Spleen (tissue), 11 donors: ENCODE measurements at regions not wholly inside any gene's neighbourhood (a gene's known extent, or its start where the extent isn't known, plus 50 kb on each side); places are given as distances from the start of the nearest gene placed in this dataset.

Experiments used
- DNase-seq: peaks from one replicate; pipeline ENCODE4 v3.0.0-alpha.2; 2020
- H3K27ac ChIP-seq, 8 donors: fragments of 200-600 bp; sonication (generic) in 7 of 8; 1 replicate in 4 of 8; 2 replicates in 4 of 8; pipeline versions ENCODE4 v1.5.0 to v1.8.0; 2016 to 2021; ENCODE audit warnings: inconsistent platforms in 4 of 8, mild to moderate bottlenecking in 4 of 8, moderate library complexity in 1 of 8
- H3K27me3 ChIP-seq, 7 donors: fragments of 200-600 bp; sonication (generic) in 6 of 7; replicated peaks in 1 of 7; 1 replicate in 4 of 7; 2 replicates in 3 of 7; pipeline versions ENCODE4 v1.5.0 to v1.8.0; 2016 to 2021; ENCODE audit warnings: inconsistent platforms in 3 of 7, mild to moderate bottlenecking in 1 of 7
- H3K36me3 ChIP-seq, 6 donors: fragments of 200-600 bp; sonication (generic) in 5 of 6; 1 replicate in 4 of 6; 2 replicates in 2 of 6; pipeline versions ENCODE4 v1.5.0 to v1.8.0; 2016 to 2021; ENCODE audit warnings: inconsistent platforms in 2 of 6
- H3K4me1 ChIP-seq, 6 donors: fragments of 200-600 bp; sonication (generic) in 5 of 6; 1 replicate in 3 of 6; 2 replicates in 3 of 6; pipeline versions ENCODE4 v1.5.0 to v1.8.0; 2016 to 2021; ENCODE audit warnings: inconsistent platforms in 3 of 6
- H3K4me3 ChIP-seq, 8 donors: fragments of 200-600 bp; sonication (generic) in 7 of 8; 1 replicate in 4 of 8; 2 replicates in 4 of 8; pipeline versions ENCODE4 v1.5.0 to v1.8.0; 2016 to 2021; ENCODE audit warnings: inconsistent platforms in 4 of 8, mild to moderate bottlenecking in 4 of 8, moderate library complexity in 2 of 8
- H3K9me3 ChIP-seq, 8 donors: fragments of 200-600 bp; sonication (generic) in 7 of 8; 1 replicate in 4 of 8; 2 replicates in 4 of 8; pipeline versions ENCODE4 v1.5.0 to v1.8.0; 2016 to 2021; ENCODE audit warnings: inconsistent platforms in 4 of 8
- POLR2A ChIP-seq, 3 donors: fragments of 450-650 bp; IDR thresholded peaks; one replicate each; pipeline ENCODE4 v1.5.1; 2017; ENCODE audit warnings: antibody characterized with exemption in 3 of 3, mild to moderate bottlenecking in 1 of 3
- POLR2AphosphoS5 ChIP-seq, 3 donors: sonication (generic); formaldehyde crosslinking; IDR thresholded peaks; one replicate each; pipeline ENCODE4 v1.5.1; 2017; ENCODE audit warnings: antibody characterized with exemption in 3 of 3
- WGBS, 5 donors: extraction: QIAGEN DNeasy Blood & Tissue Kit in 3 of 5; methylation state at CpG; one replicate each; pipeline versions ENCODE4 v1.1.5 to v1.1.7; 2013 to 2018; 5-methylcytosine and 5-hydroxymethylcytosine counted together
- intact Hi-C: fragments of 100-400 bp; cut with DNase I; formaldehyde crosslinking; loops from one replicate; pipeline ENCODE4 v1.15.0; 2023; ENCODE audit warnings: low total_unique reads
- TF ChIP-seq, protein P1 (sequence below), 11 experiments: fragments of 200-600 bp in 7 of 11; fragments of 450-650 bp in 4 of 11; sonication (generic) in 4 of 11; IDR thresholded peaks in 8 of 11; conservative IDR thresholded peaks in 3 of 11; 1 replicate in 7 of 11; 2 replicates in 4 of 11; pipeline versions ENCODE4 v1.4.0 to v1.8.0; 2016 to 2021; ENCODE audit warnings: antibody characterized with exemption in 11 of 11, inconsistent platforms in 4 of 11, mild to moderate bottlenecking in 1 of 11
- donor health status: healthy with polysubstance abuse.
- donor health status: DM: no; HTN: no; CAD: no; lungs with moderate emphysema.
- donor health status: DM: no; HTN: no; CAD: no.
- donor health status: Bipolar disorder and iron deficiency.
- donor health status: healthy.
- donor health status: DM: no; HTN: no; CAD: no.
- donor health status: DM: yes; HTN: yes; CAD: no.

GRCh38 chr6:137690721-137691120 is 176.3 kb upstream of the TNFAIP3 start:
- no peaks in the 10 kb centered on the region for H3K36me3 ChIP-seq
- WGBS, 5 donors, result 86 to 92% (median 87%) methylated on average over 1 of the region's 1 CpG
- intact Hi-C loops, result no loop called here
- H3K4me1 ChIP-seq, result no peaks in the 10 kb centered on the region
- H3K4me3 ChIP-seq, result no peak overlapping the region
- no peak for DNase-seq
- H3K27ac ChIP-seq, result no peak overlapping the region
- no peaks in the 10 kb centered on the region for H3K27me3 ChIP-seq
- TF ChIP-seq, protein P1, sequence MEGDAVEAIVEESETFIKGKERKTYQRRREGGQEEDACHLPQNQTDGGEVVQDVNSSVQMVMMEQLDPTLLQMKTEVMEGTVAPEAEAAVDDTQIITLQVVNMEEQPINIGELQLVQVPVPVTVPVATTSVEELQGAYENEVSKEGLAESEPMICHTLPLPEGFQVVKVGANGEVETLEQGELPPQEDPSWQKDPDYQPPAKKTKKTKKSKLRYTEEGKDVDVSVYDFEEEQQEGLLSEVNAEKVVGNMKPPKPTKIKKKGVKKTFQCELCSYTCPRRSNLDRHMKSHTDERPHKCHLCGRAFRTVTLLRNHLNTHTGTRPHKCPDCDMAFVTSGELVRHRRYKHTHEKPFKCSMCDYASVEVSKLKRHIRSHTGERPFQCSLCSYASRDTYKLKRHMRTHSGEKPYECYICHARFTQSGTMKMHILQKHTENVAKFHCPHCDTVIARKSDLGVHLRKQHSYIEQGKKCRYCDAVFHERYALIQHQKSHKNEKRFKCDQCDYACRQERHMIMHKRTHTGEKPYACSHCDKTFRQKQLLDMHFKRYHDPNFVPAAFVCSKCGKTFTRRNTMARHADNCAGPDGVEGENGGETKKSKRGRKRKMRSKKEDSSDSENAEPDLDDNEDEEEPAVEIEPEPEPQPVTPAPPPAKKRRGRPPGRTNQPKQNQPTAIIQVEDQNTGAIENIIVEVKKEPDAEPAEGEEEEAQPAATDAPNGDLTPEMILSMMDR (IDR thresholded peaks at IDR 0.05 in 8 of 11, conservative IDR thresholded peaks at IDR 0.05 in 3 of 11), result no peak
- TF ChIP-seq POLR2AphosphoS5 (IDR thresholded peaks at IDR 0.05) (no peak), POLR2A (IDR thresholded peaks at IDR 0.05) (no peak)
- H3K9me3 ChIP-seq, result no peaks in the 10 kb centered on the region

DNA sequence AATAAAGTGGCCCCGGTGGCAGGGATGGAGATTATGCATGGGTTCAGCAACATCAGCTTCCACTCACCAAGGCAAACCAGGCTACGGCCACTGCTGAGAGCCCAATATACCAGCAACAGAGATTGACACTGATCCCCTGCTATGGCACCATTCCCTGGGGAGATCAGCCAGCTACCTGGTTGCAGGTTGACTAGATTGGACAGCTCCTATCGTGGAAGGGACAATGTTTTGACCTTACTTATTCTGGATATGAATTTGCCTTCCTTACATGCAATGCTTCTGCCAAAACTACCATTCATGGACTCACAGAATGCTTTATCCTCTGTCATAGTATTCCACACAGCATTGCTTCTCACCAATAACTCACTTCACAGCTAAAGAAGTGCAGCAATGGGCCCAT is 174.8 kb upstream of the TNFAIP3 start:
- Histone ChIP-seq H3K4me3 (no peak overlapping the region), H3K36me3 (no peaks in the 10 kb centered on the region), H3K4me1 (no peaks in the 10 kb centered on the region), H3K27me3 (no peaks in the 10 kb centered on the region), H3K9me3 (no peaks in the 10 kb centered on the region), H3K27ac (no peak overlapping the region)
- 85 to 97% (median 90%) methylated on average over 3 of the region's 3 CpGs for WGBS, 5 donors
- TF ChIP-seq, protein P1 (IDR thresholded peaks at IDR 0.05 in 8 of 11, conservative IDR thresholded peaks at IDR 0.05 in 3 of 11), result no peak
- TF ChIP-seq POLR2A (IDR thresholded peaks at IDR 0.05) (no peak), POLR2AphosphoS5 (IDR thresholded peaks at IDR 0.05) (no peak)
- no peak for DNase-seq
- intact Hi-C loops, result no loop called here

GRCh38 chr6:137692806-137693205 is 174.3 kb upstream of the TNFAIP3 start:
- Histone ChIP-seq H3K27ac (no peak overlapping the region), H3K4me1 (no peaks in the 10 kb centered on the region), H3K36me3 (no peaks in the 10 kb centered on the region), H3K4me3 (no peak overlapping the region), H3K27me3 (no peaks in the 10 kb centered on the region), H3K9me3 (no peaks in the 10 kb centered on the region)
- intact Hi-C loops, result no loop called here
- TF ChIP-seq POLR2A (IDR thresholded peaks at IDR 0.05), result no peak
- TF ChIP-seq, protein P1 (IDR thresholded peaks at IDR 0.05 in 8 of 11, conservative IDR thresholded peaks at IDR 0.05 in 3 of 11), result no peak
- no peak for DNase-seq

- Histone ChIP-seq H3K4me1 (peaks cover 0 to 5% (median 4%) of the 10 kb centered on the region in 6 donors), H3K4me3 (no peak overlapping the region), H3K36me3 (no peaks in the 10 kb centered on the region), H3K27me3 (no peaks in the 10 kb centered on the region), H3K9me3 (no peaks in the 10 kb centered on the region), H3K27ac (no peak overlapping the region)
- 69 to 87% (median 82%) methylated on average over 1 of the region's 1 CpG for WGBS, 5 donors
- intact Hi-C loops, result no loop called here
- DNase-seq, result no peak
- no peak for TF ChIP-seq POLR2A (IDR thresholded peaks at IDR 0.05)
- TF ChIP-seq, protein P1 (IDR thresholded peaks at IDR 0.05 in 8 of 11, conservative IDR thresholded peaks at IDR 0.05 in 3 of 11), result no peak
- TF ChIP-seq POLR2AphosphoS5 (IDR thresholded peaks at IDR 0.05), result no peak
These were observed 173.3 kb upstream of the TNFAIP3 start for GRCh38 chr6:137693711-137694110.
